GM12891 (cell line): ENCODE measurements at regions not wholly inside any gene's neighbourhood (a gene's known extent, or its start where the extent isn't known, plus 50 kb on each side); places are given as distances from the start of the nearest gene placed in this dataset.

Experiments used
- DNase-seq: peaks from one replicate; pipeline ENCODE4 v3.0.0; 2011; ENCODE audit warnings: low spot score; ENCODE audit not compliant: insufficient read length
- FAIRE-seq: peaks from 2 replicates; lab custom pipeline; 2011; peaks lifted over from hg19 to GRCh38; lab: Jason Lieb, UNC
- PAX5 ChIP-seq: IDR thresholded peaks from 2 replicates; pipeline ENCODE4 v1.6.1; 2011; ENCODE audit warnings: low read length, moderate library complexity, mild to moderate bottlenecking; ENCODE audit not compliant: insufficient read depth, severe bottlenecking
- POLR2A ChIP-seq: IDR thresholded peaks from 2 replicates; pipeline ENCODE4 v1.6.1; 2011; ENCODE audit warnings: low read depth, low read length, control low read depth
- POLR2AphosphoS5 ChIP-seq: IDR thresholded peaks from 2 replicates; pipeline ENCODE4 v1.6.1; 2011; ENCODE audit warnings: low read depth, low read length, control low read depth
- POU2F2 ChIP-seq: IDR thresholded peaks from 2 replicates; pipeline ENCODE4 v1.6.1; 2011; ENCODE audit warnings: low read depth, mild to moderate bottlenecking, control low read depth, low read length, moderate library complexity
- SPI1 ChIP-seq: IDR thresholded peaks from 2 replicates; pipeline ENCODE4 v1.6.1; 2011; ENCODE audit warnings: low read depth, low read length, control low read depth
- TAF1 ChIP-seq: IDR thresholded peaks from 2 replicates; pipeline ENCODE4 v1.6.1; 2011; ENCODE audit warnings: low read depth, low read length, control low read depth

- DNase-seq: no peak
- TF ChIP-seq POU2F2 (no peak), PAX5 (no peak)
- no peak for FAIRE-seq
Measured at GRCh38 chr13:81058916-81059290, 718.0 kb upstream of the SPRY2 start.

- TF ChIP-seq POLR2AphosphoS5 (no peak), TAF1 (no peak), POLR2A (no peak), SPI1 (no peak), PAX5 (no peak), POU2F2 (no peak)
- FAIRE-seq (no peak), DNase-seq (no peak)
Measured at GRCh38 chr13:81058211-81058915, 717.4 kb upstream of the SPRY2 start.

DNA sequence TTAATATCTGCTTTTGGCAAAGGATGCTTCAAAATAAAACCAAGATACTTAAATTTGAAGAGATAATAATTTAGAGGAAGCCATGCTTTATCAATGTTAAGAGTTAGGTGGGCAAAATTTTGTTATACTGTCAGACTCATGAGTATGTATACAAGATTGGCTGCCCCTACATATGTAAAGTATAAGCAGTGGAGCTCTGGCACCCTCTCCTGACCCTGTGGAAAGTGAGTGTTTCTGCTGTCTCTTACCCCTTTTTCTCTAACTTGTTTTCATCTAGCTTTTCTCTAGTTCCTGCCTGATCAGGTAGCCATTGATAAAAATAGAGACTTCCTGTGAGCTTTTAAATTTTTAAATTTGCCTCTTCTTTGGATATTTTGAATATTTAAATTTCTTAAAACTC is 710.9 kb upstream of the SPRY2 start:
- no peak for DNase-seq
- TF ChIP-seq TAF1 (no peak), POU2F2 (no peak), SPI1 (no peak), PAX5 (no peak), POLR2A (no peak), POLR2AphosphoS5 (no peak)
- no peak for FAIRE-seq

DNA sequence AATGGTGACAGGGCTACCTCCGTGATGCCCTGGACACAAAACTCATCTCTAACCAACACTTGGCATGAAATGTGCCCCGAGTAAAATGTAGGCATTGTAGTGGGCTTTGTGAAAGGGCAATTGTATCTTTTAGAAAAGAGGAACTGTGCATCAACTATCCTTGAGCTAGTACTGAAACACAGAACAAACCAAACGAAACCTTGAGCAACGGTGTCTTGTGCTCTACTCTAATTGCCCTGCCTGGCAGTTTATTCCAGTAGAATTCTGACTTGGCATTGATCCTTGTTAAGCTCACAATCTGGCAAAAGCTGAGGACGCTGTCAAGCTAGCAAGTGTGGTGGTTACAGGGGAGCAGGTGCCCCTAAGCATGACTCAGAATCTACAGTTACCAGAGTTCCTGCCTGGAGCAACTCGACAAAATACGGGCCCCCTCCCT is 707.1 kb upstream of the SPRY2 start:
- TF ChIP-seq POLR2A: no peak
- TF ChIP-seq POLR2AphosphoS5: no peak
- TF ChIP-seq PAX5: no peak
- peak; percentile 91 for TF ChIP-seq SPI1
- no peak for TF ChIP-seq TAF1
- no peak for TF ChIP-seq POU2F2
- DNase-seq (no peak), FAIRE-seq (no peak)

GRCh38 chr13:81041761-81042160 is 700.8 kb upstream of the SPRY2 start:
- DNase-seq: no peak
- no peak for TF ChIP-seq POLR2AphosphoS5
- no peak for TF ChIP-seq TAF1
- no peak for TF ChIP-seq PAX5
- TF ChIP-seq POLR2A: no peak
- TF ChIP-seq SPI1: no peak
- no peak for TF ChIP-seq POU2F2
- FAIRE-seq: no peak

- FAIRE-seq (no peak), DNase-seq (no peak)
- TF ChIP-seq POLR2AphosphoS5 (no peak), PAX5 (no peak), TAF1 (no peak), POLR2A (no peak), SPI1 (no peak), POU2F2 (no peak)
Measured at GRCh38 chr13:81031996-81032395, 691.1 kb upstream of the SPRY2 start.

- no peak for FAIRE-seq
- no peak; the same call in 1 of the 2 replicates for TF ChIP-seq SPI1
- TF ChIP-seq POLR2AphosphoS5: no peak
- no peak for TF ChIP-seq POU2F2
- TF ChIP-seq PAX5: no peak
- TF ChIP-seq TAF1: no peak
- no peak for TF ChIP-seq POLR2A
- DNase-seq: no peak
Measured at GRCh38 chr13:81025091-81025490, 684.2 kb upstream of the SPRY2 start.

DNA sequence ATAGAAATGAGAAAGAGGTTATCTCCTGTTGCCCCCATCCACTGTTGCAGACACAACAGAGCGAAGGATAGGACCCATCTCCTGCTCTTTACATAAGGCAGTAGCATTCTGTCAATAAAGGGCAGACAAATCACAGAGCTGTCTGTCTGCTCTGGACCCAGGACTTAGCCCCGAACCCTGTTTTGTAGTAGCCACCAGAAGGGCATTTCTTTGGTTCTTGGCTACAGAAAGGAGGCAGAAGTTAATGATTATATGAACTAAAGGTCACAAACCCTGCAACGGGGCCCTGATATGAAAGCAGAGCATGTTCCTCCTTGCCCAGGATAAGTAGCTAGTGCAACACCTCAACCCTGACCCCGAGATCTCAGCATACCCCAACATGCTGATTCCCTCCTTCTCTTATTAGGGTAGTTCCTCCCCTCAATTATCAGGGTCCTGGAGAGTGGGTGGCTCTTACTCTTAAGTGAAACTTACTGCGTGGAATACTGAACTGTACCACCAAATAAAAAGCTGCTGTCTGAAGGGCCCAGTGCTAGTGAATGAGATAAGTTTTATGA is 680.4 kb upstream of the SPRY2 start:
- FAIRE-seq (no peak), DNase-seq (no peak)

DNA sequence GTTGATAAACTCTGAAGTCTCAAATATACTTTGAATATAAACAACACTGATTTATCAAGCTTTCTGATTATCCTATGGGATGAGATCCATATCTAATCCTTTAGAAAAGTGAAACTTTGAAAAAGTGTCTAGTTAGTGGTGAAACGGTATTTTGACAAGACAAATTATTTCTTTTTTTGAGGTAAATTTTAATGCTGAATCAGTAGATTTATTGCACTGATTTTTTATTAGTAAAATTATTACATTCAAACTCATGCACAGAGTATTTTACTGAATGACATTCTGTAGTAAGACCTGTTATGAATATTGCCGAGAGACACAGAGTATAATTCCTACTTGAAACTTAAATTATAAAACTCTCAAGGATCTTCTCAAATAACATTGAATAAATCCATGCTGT is 679.1 kb upstream of the SPRY2 start:
- no peak for DNase-seq
- FAIRE-seq: no peak

More for the DNA sequence above, 680.4 kb upstream of the SPRY2 start:
- no peak for TF ChIP-seq SPI1
- TF ChIP-seq PAX5: no peak
- TF ChIP-seq TAF1: no peak
- no peak for TF ChIP-seq POU2F2
- no peak for TF ChIP-seq POLR2A
- TF ChIP-seq POLR2AphosphoS5: no peak

More for the DNA sequence above, 679.1 kb upstream of the SPRY2 start:
- TF ChIP-seq PAX5 (no peak), POU2F2 (no peak), SPI1 (no peak), POLR2A (no peak), POLR2AphosphoS5 (no peak), TAF1 (no peak)
